CD4-positive, alpha-beta T cell treated with Interleukin-17A for 1 hour (primary cell): ENCODE measurements at regions not wholly inside any gene's neighbourhood (a gene's known extent, or its start where the extent isn't known, plus 50 kb on each side); places are given as distances from the start of the nearest gene placed in this dataset.
A peak's percentile ranks its signal among the peaks of the same experiment; 100 is the strongest.

Experiments
- DNase-seq: peaks from one replicate; pipeline ENCODE4 v3.0.0-alpha.2; 2020

DNA sequence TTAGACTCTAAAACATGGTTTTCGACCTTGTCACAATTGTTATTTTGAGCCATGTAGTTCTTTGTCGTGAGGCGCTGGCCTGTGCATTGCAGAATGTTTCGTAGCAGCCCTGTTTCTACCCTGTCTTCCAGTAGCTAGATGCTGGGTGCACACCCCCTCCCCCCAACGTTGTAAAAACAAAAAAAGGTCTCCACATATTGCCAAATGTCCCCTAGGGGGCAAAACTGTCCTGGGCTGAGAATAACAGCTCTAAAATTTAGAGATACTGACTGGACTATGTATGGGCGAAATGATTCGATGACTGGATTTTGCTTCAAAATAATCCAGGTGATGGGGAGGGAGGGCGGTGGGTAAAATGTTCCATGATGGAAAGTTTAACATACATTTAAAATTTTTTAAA lies 126.1 kb upstream of the FUT8 start:
- peak; percentile 32 for DNase-seq

- DNase-seq: peak; percentile 69
Measured at GRCh38 chr14:65287264-65288131, 125.0 kb upstream of the FUT8 start.

GRCh38 chr14:65290830-65291229 lies 121.7 kb upstream of the FUT8 start:
- no peak for DNase-seq

DNA sequence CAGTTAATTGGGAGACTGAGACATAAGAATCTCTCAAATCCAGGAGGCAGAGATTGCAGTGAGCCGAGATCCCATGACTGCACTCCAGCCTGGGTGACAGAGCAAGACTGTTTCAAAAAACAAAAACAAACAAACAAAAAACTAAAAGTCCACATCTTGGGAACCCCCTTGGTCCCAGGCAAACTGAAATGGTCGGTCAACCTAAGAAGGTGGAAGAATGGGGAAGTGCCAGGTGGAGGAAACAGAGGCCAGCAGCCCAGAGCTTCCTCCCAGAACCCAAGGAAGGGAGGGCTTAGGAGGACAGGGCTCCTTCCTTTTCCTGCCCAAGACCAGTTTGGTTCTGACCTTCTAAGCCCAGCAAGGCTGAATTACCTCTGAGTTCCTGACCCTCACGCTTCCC lies 121.0 kb upstream of the FUT8 start:
- DNase-seq: no peak

DNA sequence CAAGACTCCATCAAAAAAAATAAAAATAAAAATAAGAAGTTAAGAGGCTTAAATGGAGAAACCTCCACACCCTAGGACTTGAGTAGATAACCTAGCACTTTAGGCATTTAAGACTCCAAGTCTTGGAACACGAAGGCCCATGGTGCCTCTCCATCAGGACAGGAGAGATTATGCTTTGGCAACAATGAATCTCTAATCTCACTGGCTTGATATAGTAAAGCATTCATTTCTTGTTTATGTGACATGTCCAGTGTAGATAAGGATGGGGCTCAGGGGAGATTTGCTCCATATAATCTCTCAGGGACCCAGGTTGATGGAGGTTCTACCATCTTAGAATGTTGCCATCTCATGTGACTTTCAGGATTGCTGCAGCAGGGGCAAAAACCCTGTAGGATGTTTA lies 117.7 kb upstream of the FUT8 start:
- DNase-seq: no peak

DNA sequence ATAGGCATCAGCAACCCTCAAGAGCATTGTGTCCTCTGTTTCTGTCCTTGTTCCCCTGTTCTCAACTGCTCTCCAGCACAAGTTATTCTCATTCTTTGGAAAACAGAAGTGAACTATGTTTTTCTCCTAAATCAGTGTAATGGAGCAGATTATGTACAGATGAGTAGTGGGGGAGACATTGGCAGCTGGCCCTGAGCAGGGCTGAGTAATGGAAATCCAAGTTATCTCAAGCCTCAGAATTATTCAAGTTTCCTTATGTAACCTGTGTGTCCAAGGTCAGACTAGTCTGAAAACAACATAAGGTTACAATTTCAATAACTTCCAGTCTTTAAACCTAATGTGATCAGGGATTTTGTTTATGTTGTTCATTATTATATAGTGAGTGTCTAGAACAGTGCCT lies 116.1 kb upstream of the FUT8 start:
- DNase-seq: no peak

DNA sequence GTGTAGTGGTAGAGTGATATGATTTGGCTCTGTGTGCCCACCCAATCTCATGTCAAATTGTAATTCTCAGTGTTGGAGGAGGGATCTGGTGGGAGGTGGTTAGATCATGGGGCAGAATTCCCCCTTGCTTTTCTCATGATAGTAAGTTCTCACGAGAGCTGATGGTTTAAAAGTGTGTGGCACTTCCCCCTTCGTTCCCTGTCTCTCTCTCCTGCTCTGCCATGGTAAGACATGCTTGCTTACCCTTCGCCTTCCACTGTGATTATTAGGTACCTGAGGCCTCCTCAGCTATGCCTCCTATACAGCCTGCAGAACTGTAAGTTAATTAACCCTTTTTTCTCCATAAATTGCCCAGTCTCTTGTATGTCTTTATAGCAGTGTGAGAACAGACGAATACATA lies 115.7 kb upstream of the FUT8 start:
- DNase-seq: no peak

DNA sequence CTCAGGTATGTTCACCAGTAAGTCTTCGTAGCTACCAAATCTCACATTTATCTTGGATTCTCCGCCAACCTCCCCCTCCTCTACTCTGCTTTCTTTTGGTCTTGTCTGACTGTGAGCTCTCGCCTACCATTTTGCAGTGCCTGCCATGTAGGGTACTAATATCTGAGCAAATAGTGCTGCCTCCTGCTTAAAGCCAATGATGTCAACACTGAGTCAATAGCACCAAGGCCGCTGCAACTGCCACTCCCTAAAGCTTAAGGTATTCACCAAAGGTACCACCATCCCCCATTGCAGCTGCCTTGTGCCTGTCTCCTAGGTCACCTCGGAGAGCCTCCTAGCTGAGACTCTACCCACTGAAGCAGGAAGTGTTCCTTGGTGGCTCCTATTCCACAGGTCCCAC lies 114.8 kb upstream of the FUT8 start:
- no peak for DNase-seq

DNA sequence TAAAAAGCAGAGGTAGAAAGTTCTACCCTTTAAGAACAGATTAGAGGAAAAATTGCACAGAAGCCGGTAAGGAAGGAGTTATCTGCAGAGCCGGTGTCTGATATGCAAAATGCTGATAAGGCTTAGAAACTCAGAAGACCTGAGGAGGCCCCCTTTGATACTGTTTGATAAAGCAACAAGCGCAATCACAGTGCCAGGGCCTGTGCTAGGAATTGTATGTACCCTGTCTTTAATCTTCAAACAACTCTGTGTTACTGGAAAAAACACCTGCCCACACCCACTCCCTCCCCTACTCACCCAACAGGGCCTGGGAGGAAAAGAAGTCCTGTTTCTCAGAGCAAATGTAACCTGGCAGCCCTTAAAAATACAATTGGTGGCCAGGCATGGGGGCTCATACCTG lies 112.7 kb upstream of the FUT8 start:
- no peak for DNase-seq

DNA sequence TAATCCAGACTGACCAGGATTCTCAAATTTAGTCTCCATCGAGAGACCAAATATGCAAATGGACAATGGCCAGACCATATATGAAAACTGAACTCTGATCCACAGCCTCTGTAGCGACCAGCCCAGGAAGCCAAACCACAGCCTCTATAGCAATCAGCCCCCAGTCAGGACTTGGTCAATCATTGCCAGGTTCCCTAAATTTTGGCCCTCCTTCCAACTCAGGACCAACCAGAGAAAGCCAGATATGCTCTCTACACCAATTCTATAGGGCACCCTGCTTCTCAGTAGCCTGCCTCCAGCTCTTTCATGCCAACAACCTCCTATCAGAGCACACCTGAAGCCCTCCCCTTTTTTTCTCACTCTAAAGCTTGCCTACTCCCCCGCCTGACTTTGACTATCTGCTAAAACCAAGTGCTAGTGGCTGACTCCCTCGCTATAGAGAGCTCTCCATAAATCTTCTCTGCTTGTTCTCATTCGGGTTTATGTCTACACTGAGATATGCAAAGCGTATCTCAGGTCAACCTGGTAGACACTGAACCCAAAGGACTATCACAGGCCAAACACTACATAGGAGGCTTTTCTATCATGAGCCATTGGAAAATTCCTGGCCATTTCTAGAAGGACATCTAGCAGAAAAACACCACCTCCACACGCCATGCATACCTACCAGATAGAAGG lies 110.5 kb upstream of the FUT8 start:
- DNase-seq: peak; percentile 14

DNA sequence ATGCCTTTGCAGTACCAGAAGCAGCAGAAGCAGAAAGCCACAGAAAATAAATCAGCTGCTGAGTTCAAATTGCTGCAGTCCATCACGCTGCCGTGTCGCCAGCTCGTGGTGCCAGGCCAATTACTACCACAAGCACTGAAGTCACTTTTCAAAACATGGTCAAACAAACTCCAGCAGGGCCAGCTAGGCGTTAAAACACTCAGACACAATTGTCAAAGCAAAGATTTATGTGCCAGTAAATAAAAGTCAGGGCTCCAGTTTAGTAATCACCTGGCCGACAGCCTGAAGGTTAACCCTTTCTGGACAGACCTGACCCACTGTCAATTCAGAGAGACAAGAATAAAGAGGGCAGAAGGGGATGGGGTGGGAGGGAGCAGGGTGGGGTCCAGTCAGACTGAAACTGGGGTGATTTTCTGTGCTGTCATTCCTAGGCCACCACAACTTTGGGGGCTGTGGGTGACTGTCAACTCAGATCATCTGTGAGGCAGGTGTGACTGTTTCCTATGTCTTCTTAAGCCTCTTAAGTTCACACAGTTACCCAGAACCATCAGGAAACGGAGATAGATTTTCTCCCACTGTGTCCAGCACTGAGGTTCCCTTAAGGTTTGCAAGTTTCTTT lies 109.8 kb upstream of the FUT8 start:
- DNase-seq: peak; percentile 14

GRCh38 chr14:65303190-65303898 lies 109.2 kb upstream of the FUT8 start:
- no peak for DNase-seq

- DNase-seq: no peak
Measured at GRCh38 chr14:65303899-65304222, 108.7 kb upstream of the FUT8 start.

GRCh38 chr14:65304239-65304638 lies 108.3 kb upstream of the FUT8 start:
- DNase-seq: no peak

- no peak for DNase-seq
Measured at GRCh38 chr14:65304963-65305362, 107.6 kb upstream of the FUT8 start.

GRCh38 chr14:65308536-65308935 lies 104.0 kb upstream of the FUT8 start:
- no peak for DNase-seq

GRCh38 chr14:65310568-65310967 lies 102.0 kb upstream of the FUT8 start:
- DNase-seq: no peak

DNA sequence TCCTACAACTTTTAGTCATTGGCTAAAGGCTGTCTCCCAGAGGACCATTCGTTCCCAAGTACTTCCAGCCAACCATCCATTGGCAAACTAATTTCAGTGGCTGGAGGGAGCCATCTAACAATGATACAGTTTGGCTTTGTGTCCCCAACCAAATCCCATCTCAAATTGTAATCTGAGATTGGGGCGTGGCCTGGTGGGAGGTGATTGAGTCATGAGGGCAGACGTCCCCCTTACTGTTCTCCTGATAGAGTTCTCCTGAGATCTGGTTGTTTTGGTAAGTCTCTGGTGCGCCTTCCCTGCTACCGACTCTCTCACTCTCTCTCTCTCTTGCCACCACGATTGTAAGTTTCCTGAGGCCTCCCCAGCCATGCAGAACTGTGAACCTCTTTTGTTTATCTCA lies 99.7 kb upstream of the FUT8 start:
- no peak for DNase-seq

DNA sequence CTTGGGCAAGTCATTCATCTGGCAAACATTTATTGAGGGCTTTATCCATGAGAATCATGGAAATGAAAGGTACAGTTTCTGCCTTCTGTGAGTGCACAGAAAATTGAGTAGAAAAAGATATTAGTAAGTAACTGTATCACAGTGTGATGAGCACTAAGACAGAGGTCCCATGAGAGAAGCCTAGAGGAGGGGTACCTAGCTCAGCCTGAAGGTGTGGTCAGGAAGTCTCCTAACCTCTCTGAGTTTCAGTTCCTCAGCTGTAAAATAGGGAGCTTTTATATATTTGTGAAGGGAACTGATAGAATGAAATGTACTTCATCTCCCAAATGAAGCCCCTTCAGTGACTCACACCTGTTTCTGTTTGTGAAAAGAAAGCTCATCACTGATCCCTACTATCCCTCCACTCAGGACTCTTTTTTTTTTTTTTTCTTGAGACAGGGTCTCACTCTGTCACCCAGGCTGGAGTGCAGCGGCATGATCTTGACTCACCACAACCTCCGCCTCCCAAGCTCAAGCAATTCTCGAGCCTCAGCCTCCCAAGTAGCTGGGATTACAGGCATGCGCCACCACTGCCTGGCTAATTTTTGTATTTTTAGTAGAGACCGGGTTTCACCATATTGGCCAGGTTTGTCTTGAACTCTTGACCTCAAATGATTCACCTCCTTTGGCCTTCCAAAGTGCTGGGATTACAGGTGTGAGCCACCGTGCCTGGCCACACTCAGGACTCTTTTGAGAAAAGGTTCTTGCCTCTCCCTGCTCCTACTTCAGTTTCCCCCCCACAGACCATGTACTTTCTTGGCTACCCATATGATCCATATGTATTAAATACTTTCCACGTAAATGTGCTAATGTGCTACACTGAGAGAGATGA lies 93.7 kb upstream of the FUT8 start:
- DNase-seq: no peak

GRCh38 chr14:65320661-65321308 lies 91.7 kb upstream of the FUT8 start:
- no peak for DNase-seq

DNA sequence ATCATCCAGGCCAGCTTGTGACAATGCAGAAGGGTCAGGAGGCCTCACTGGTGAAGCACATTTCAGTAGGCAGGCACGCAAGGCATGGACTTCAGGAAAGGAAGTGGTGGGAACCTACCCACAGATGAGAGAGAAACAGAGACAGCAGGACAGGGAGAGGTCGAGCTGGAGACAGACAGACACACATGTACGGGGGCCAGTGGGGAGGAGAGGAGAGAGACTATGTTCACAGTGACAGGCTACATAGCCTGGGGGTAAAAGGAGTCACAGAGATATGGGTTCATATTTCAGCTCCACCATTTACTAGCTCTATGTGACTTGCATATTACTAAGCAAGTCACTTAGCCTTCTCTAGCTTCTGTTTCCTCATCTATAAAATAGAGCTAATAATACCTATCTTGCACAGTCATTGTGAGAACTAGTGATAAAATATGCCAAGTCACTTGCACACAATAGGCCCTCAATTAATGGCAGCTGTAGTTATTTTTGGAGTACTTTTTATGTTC lies 91.1 kb upstream of the FUT8 start:
- no peak for DNase-seq

DNA sequence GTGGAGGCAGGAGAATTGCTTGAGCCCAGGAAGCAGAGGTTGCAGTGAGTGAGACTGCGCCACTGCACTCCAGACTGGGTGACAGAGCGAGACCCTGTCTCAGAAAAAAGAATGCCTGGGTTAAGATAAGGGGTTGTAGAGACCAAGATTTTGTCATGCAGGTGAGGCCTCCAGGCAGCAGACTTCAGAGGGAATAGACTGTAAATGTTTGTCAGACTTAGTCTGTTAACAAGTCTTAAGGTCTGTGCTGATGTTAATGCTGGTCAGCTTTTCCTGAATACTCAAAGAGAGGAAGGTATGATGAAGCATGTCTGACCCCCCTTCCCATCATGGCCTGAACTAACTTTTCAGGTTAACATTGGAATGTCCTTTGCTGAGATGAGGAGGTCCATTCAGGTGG lies 83.0 kb upstream of the FUT8 start:
- no peak for DNase-seq
